ENCODE measurements at regions not wholly inside any gene's neighbourhood (a gene's known extent, or its start where the extent isn't known, plus 50 kb on each side); places are given as distances from the start of the nearest gene placed in this dataset.

GRCh38 chr2:209367075-209367747, 56.6 kb upstream of the MAP2 start:
- TF ChIP-seq CTCF (IDR thresholded peaks at IDR 0.05; ENCODE audit: low read depth, low read length): no peak
- H3K4me3 ChIP-seq (replicated peaks in 1 of 2; ENCODE audit: low read depth in 2 of 2, low read length in 2 of 2): no peak overlapping the region
- peak in 1 of 2 donors; percentile 44 for DNase-seq (ENCODE audit: low read depth in 2 of 2)

GRCh38 chr2:209368406-209368805, 55.4 kb upstream of the MAP2 start:
- peak in 1 of 2 donors; percentile 15 for DNase-seq (ENCODE audit: low read depth in 2 of 2)
- no peak overlapping the region for H3K4me3 ChIP-seq (replicated peaks in 1 of 2; ENCODE audit: low read depth in 2 of 2, low read length in 2 of 2)
- TF ChIP-seq CTCF (IDR thresholded peaks at IDR 0.05; ENCODE audit: low read depth, low read length): no peak

- no peak overlapping the region for H3K4me3 ChIP-seq (replicated peaks in 1 of 2; ENCODE audit: low read depth in 2 of 2, low read length in 2 of 2)
- TF ChIP-seq CTCF (IDR thresholded peaks at IDR 0.05; ENCODE audit: low read depth, low read length): no peak
- peak; percentile 92 to 98 for DNase-seq (ENCODE audit: low read depth in 2 of 2)
Observed at GRCh38 chr2:209368914-209369313, 54.9 kb upstream of the MAP2 start.

- no peak for DNase-seq (ENCODE audit: low read depth in 2 of 2)
- no peak overlapping the region for H3K4me3 ChIP-seq (replicated peaks in 1 of 2; ENCODE audit: low read depth in 2 of 2, low read length in 2 of 2)
- no peak for TF ChIP-seq CTCF (IDR thresholded peaks at IDR 0.05; ENCODE audit: low read depth, low read length)
Observed at GRCh38 chr2:209369656-209370055, 54.2 kb upstream of the MAP2 start.

GRCh38 chr2:209371407-209371806, 52.4 kb upstream of the MAP2 start:
- DNase-seq (ENCODE audit: low read depth in 2 of 2): no peak
- TF ChIP-seq CTCF (IDR thresholded peaks at IDR 0.05; ENCODE audit: low read depth, low read length): no peak
- no peak overlapping the region for H3K4me3 ChIP-seq (replicated peaks in 1 of 2; ENCODE audit: low read depth in 2 of 2, low read length in 2 of 2)
